Glomerular visceral epithelial cell (primary cell): ENCODE measurements at regions not wholly inside any gene's neighbourhood (a gene's known extent, or its start where the extent isn't known, plus 50 kb on each side); places are given as distances from the start of the nearest gene placed in this dataset.
"Not testable (repeated sequence)": the region's sequence is repeated elsewhere in the genome, so short reads cannot be mapped to it uniquely, and the experiment has no call there.

ENCODE experiments used
- DNase-seq: peaks from one replicate; pipeline ENCODE4 v3.0.0-alpha.2; 2016; ENCODE audit errors: extremely low spot score

DNA sequence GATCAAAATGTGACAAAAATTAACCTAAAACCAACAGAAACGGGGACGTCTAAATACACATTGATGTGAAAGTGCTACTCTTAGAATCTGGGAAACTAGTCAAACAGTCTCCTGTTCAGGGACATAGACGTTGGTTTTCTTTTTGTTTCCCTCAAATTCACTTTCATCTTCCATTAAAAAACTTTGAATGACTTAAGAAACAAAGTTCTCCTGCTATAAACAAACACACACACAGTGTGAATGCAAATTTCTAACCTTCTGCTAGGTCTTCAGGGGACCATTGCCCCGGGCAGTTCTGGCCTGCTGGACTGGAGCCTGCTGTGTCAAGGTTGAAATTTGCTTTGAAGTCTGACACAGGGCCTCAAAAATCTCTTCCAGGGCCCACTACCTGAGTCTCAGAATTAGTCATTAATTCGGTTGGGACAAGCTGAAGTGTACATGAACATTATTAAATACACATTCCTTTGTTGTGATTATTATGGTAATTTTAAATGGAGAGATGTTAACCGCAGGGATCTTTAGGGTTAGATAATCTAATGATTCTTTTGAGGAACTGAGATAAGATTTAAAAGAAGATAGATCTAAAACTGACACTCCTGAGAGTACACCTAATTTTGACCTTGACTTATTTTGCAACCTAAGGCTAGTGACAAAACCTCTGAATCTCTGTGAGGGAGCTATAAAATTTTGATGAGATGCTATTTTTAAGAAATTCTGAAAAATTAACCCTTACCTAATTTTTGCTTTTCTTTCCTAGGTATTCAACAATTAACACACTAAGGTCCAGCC lies 1260.4 kb downstream of the ROBO1 start:
- DNase-seq, result peak; percentile 1

DNA sequence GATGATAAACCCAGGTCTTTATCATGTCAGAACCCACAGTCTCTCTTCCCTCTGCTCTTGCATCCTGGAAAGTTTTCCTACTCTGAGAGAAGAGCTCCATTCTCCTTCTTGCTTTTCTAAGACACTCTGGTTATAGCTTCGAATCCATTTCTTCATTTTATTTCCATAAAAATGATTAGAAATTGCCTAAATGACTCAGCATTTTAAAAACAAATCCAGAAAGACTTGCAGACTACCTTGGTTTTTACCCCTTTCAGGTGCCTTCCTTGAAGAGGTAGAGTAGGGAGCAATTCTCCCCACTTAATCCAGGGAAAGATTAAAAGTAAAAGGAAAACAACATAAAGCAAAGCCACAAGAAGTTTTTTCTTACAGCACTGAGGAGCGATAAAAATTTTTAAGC lies 1256.0 kb downstream of the ROBO1 start:
- no peak for DNase-seq

DNA sequence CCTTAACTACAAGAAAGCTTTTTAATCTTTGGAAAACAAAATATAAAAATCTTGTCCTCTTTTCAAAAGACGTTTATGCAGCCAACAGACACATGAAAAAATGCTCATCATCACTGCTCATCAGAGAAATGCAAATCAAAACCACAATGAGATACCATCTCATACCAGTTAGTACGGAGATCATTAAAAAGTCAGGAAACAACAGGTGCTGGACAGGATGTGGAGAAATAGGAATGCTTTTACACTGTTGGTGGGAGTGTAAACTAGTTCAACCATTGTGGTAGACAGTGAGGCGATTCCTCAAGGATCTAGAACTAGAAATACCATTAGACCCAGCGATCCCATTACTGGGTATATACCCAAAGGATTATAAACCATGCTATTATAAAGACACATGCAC lies 1255.0 kb downstream of the ROBO1 start:
- not testable (repeated sequence) for DNase-seq

DNA sequence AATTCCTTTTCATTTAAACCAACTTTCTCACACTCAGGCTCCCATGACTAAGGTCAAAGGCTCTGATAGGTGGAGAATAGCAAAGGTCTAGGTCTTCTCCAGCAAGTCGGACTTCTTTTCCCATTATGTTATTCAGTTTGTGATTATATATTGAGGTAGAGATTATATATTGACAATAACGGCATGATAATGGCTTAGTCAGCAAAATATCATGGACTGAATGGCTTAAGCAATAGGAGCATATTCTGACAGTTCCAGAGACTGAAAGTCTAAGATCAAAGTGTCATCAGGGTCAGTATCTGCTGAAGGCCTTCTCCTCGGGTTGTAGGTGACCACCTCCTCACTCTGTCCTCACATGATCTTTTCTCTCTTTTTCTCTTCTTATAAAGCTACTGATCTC lies 1251.4 kb downstream of the ROBO1 start:
- no peak for DNase-seq

DNA sequence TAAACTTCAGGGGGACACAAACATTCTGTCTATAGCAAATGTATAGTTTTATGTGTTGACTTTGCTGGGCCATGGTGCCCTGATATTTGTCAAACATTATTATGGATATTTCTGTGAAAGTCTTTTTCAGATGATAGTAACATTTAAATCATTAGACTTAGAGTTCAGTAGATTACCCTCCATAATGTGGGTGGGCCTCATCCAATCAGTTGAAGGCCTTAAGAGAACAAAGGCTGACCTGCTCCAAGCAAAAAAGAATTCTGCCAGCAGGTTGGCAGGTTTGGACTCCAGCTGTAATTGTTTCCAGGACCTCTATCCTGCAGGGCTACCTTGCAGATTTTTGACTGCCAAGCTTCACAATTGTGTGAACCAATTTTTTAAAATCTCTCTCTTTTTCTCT lies 1250.9 kb downstream of the ROBO1 start:
- no peak for DNase-seq

DNA sequence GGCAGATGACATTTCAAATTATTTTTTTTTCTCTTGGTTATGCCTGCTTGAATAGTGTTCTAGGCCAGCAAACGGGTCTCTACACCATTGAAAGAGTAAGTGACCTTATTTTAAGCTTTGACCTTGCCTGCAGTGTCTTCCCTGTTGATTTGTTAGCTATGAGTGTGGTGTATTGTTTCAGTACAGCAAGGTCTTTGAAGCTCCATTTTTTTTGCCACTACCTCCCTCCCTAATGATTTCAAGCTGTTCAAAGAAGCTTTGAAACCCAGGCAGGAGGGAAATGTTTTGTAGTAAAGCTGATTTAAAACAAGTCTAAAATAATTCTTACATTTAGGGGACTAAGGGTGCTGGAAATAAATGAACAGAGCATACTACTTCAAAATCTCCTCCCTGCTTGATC lies 1249.8 kb downstream of the ROBO1 start:
- DNase-seq, result no peak

DNA sequence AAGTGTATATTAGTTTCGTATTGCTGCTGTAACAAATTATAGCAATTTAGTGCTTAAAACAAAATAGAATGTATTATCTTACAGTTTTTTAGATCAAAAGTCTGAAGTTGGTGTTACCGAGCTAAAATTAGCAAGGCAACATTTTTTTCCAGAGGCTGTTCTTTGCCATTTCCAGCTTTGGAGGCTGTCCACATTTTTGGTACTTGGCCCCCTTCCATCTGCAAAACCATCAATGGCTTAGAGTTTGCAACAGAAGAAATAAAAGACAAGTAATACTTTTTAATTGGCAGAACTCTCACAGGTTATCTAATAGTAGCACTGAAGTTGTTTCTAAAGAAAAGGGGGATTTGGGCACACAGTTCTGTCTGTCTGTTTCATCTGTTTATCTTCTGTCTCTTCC lies 1248.5 kb downstream of the ROBO1 start:
- DNase-seq, result no peak

DNA sequence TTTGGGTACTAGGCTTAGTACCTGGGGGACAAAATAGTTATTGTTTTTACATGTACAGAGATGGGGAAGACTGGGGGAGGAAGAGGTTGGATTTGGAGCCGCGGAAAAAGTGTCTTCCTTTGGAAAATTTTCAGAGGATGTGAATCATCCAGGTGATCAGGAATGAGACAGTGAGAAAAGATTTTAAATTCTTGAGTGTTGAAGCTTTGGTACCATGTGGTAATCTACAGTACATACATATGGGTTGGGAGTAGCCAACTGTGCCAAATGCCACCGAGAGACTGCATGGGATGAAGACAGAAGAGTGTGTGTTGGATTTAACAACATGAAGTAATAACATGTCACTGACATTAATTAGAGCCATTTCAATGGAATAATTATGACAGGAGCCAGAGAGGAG lies 1238.2 kb downstream of the ROBO1 start:
- no peak for DNase-seq

DNA sequence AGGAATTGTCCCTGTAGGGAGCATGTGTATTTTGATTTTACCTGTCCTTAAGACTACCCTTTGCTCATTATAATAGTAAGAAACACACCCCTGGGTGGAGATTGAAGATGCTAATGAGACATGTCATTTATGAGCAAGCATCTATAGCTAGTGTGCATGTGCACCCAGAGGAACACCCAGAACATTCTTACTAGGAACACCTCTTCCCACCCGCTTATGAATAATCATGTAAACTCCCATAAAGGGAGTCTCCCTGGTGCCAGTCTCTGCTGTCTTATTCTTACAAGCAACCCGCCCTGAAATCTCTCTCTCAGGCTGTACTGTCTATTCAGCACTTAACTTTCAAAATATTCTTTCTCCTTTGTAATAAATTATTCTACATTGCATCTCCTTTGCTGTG lies 1227.3 kb downstream of the ROBO1 start:
- no peak for DNase-seq

DNA sequence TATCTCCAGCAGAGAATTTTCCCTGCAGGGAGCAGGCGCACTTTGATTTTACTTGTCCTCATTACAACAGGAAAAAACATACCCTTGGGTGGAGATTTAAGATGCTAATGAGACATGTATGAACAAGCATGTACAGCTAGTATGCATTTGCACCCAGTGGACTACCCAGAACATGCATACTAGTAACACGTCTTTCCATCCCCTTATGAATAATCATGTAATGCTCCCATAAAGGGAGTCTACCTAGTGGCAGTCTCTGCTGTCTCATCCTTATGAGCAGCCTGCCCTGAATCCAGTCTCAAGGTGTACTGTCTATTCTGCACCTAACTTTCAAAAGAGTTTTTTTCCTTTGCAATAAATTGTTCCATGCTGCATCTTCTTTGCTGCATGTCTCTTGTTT lies 1222.0 kb downstream of the ROBO1 start:
- DNase-seq, result no peak
